Stimulated activated CD8-positive, alpha-beta memory T cell treated with anti-CD3 and anti-CD28 coated beads, Interleukin-15, amount 100 ng/mL, for 24 hours (primary cell): ENCODE measurements at regions not wholly inside any gene's neighbourhood (a gene's known extent, or its start where the extent isn't known, plus 50 kb on each side); places are given as distances from the start of the nearest gene placed in this dataset.

Experiments
- DNase-seq: peaks from one replicate; pipeline ENCODE4 v3.0.0-alpha.2; 2020; ENCODE audit warnings: low read depth

DNA sequence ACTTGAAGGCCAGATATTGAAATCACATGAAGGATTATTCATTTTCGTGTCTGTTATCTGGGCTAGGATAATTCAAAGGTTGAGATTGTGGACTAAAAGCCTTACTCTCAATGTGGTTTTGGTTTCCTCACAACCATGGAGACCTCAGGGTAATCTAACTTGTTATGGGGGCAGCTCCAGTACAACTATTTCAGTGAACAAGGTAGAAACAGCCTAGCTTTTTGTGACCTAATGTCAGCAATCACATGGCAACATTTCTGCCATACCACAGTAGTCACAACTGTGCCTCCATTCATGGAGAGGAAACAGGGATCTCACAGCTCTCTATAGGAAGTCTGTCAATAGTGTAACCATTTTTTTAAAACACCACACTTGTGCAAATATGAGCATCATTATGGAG is 62.4 kb upstream of the RARB start:
- no peak for DNase-seq

DNA sequence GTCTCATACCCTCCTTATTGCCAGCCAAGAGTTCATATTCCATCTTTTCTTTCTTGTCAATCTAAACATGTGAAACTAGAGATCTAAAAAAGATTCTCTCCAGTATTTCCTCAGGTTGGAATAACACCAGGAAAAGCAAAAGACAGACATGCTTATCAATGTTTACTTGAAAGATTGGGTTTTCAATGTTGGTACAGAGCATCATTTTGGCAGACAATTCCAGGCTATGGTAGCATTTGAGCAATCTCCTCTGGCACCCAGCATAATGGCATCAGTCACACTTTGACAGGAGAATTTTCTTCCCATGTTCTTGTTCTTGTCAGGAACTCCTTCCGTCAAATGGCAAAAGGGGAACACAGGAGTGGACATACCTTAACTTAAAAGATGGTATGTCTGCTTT is 61.0 kb upstream of the RARB start:
- DNase-seq = no peak

DNA sequence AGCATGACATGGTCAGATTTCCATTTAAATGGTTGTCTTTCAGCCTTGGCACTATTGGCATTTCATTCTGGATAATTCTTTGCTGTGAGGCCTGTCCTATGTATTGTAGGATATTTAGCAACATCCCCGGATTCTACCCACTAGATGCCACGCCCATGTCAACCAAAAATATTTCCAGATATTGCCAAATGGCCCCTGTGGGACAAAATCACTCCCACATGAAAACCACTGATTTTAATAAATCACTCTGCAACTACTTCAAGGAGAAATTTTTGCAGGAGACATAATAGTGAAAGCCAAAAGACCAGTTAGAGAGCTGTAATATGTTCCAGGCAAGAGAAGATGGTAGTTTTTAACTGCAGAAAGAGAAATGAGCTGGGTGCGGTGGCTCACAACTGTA is 55.9 kb upstream of the RARB start:
- no peak for DNase-seq

DNA sequence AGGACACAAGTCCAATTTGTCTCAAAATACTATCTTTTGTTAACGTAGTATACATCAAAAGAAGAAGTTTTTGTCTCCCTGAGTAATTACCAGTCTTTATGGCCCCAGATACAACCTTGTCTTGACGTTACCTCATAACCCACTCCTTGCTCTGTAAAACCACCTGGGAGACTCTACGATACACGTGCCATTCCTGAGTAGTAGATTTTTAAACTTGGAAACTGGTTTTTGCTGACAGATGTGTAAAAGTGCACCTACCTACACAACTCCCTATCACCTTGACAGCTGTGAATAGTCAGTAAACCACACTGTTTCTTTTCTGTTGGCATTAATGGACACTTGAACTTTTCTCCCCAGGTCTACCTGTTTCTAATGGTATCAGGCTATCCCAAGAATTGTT is 51.7 kb upstream of the RARB start:
- no peak for DNase-seq

DNA sequence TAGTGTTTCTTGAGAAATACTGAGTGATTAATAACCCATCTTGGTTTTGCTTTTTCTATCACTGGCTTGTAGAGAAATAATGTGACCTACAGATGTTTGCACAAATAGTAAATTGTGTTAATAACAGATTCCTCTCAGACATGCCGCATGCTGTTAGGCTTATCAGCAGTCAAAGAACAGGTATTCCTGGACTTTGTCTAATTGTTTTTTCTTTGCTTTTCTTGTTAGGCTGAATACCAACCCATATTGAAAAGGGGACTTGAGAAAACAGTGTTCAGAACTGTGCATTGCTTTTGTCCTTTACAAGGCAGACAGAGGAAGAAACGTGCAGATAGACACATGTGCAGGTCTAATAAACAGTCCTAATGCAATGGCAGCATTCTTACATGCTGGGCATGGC is 51.0 kb upstream of the RARB start:
- DNase-seq = no peak
